Kidney (tissue), 13 donors: ENCODE measurements at regions not wholly inside any gene's neighbourhood (a gene's known extent, or its start where the extent isn't known, plus 50 kb on each side); places are given as distances from the start of the nearest gene placed in this dataset.
A peak's percentile ranks its signal among the peaks of the same experiment; 100 is the strongest.

Experiments used
- DNase-seq, 5 donors: peaks; one replicate each; pipeline ENCODE4 v3.0.0-alpha.2; 2013 to 2020
- FAIRE-seq: peaks from 2 replicates; lab custom pipeline; 2012; peaks lifted over from hg19 to GRCh38; lab: Jason Lieb, UNC
- H3K27ac ChIP-seq, 2 donors: one replicate each; pipeline ENCODE4 v1.7.0; 2013; ENCODE audit warnings: low read depth in 2 of 2, low read length in 2 of 2, inconsistent platforms in 1 of 2
- H3K27me3 ChIP-seq: one replicate; pipeline ENCODE4 v1.7.1; 2013; ENCODE audit warnings: low read length, inconsistent platforms; ENCODE audit not compliant: control insufficient read depth, insufficient read depth
- H3K36me3 ChIP-seq, 3 donors: one replicate each; pipeline versions ENCODE4 v1.7.0 to v1.7.1; 2013; ENCODE audit warnings: low read length in 3 of 3, control low read depth in 1 of 3, inconsistent platforms in 1 of 3; ENCODE audit not compliant: insufficient read depth in 3 of 3, control insufficient read depth in 2 of 3
- H3K4me1 ChIP-seq, 3 donors: one replicate each; pipeline versions ENCODE4 v1.7.0 to v1.7.1; 2013; ENCODE audit warnings: low read length in 3 of 3, inconsistent platforms in 1 of 3, low read depth in 1 of 3; ENCODE audit not compliant: control insufficient read depth in 2 of 3, insufficient read depth in 2 of 3
- H3K4me3 ChIP-seq, 3 donors: one replicate each; pipeline versions ENCODE4 v1.7.0 to v1.8.1; 2013; ENCODE audit warnings: low read length in 3 of 3, control low read depth in 1 of 3, inconsistent platforms in 1 of 3
- H3K9ac ChIP-seq, 3 donors: one replicate each; pipeline versions ENCODE4 v1.7.0 to v1.7.1; 2013; ENCODE audit warnings: low read length in 3 of 3, control low read depth in 1 of 3, inconsistent platforms in 1 of 3
- H3K9me3 ChIP-seq, 3 donors: one replicate each; pipeline versions ENCODE4 v1.7.0 to v1.7.1; 2013; ENCODE audit warnings: low read length in 3 of 3, control low read depth in 1 of 3, inconsistent platforms in 1 of 3; ENCODE audit not compliant: control insufficient read depth in 2 of 3, insufficient read depth in 1 of 3
- CTCF ChIP-seq: IDR thresholded peaks from 3 replicates; pipeline ENCODE4 v1.5.1; 2012; ENCODE audit warnings: mild to moderate bottlenecking, moderate library complexity, borderline replicate concordance; ENCODE audit not compliant: insufficient read depth; ENCODE audit errors: extremely low read depth
- intact Hi-C: fragments of 100-400 bp; cut with DNase I; formaldehyde crosslinking; loops from one replicate; pipeline ENCODE4 v1.11.1; 2022
- donor health status: control.
- donor health status: control.
- donor health status: control.
- donor health status: control.
- donor health status: control.
- donor health status: DM: yes; HTN: yes; CAD: no.
- donor health status: Normal renal cell carcinoma (clear cell type).

DNA sequence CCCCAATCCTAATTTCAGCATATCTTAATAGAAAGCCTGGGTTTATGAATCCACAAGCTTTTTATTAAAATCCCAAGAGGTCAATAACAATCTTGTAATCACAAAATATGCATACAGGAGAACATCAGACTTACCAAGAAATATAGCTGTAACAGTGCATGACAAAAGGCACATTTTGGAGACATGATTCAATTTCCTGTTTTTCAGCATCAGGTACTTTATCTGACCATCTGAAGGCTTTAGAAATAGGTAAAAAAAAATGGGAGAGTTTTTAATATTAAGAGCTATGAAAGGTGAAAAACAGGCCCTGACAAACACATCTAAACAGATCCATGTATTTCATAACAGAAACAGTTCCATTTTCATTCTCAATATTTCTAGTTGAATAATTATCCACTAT lies 89.9 kb upstream of the EFEMP1 start:
- no peaks in the 10 kb centered on the region for H3K27me3 ChIP-seq
- TF ChIP-seq CTCF = no peak
- peaks cover 2 to 5% (median 4%) of the 10 kb centered on the region in 3 donors for H3K4me1 ChIP-seq
- H3K36me3 ChIP-seq = no peaks in the 10 kb centered on the region
- DNase-seq (no peak), FAIRE-seq (no peak)
- H3K9me3 ChIP-seq = no peaks in the 10 kb centered on the region
- intact Hi-C loops = loop anchor here (10.0 kb wide), 1 partner anchor 289 kb away; no protein-coding TSS in a partner anchor
- H3K27ac ChIP-seq = no peak overlapping the region
- no peak overlapping the region for H3K4me3 ChIP-seq
- H3K9ac ChIP-seq = no peak overlapping the region

DNA sequence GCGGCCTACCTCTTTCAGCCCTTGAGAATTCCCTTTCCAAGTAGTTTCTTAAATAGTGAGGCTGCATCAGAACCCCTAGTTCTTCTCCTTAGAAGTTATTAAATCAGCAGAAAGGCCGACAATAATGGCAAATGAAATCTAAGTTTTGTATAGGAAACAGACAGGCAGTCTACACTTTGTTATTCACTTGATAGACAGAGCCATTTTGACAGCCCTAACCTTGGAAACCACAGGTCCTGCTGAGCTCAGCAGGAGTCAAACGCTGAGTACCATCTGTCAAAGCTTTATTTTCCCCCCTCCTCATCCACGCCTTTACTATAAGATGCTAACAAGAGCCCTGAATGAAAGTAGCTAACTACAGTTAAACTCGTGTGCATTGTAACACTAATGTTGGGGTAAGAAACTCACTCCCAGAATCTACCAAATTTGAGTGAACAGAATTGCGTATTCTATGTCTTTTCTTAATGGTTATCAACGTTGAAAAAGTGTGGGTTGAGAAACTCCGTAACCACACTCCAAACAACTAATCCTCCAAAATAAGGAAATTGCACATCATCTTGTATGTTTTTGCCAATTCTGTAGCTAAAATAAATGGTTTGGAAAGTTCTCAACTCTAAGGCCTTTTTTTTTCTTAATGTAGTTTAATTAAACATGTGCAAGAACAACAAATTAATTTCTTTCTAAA lies 90.6 kb upstream of the EFEMP1 start:
- H3K9ac ChIP-seq = no peak overlapping the region
- DNase-seq = no peak

DNA sequence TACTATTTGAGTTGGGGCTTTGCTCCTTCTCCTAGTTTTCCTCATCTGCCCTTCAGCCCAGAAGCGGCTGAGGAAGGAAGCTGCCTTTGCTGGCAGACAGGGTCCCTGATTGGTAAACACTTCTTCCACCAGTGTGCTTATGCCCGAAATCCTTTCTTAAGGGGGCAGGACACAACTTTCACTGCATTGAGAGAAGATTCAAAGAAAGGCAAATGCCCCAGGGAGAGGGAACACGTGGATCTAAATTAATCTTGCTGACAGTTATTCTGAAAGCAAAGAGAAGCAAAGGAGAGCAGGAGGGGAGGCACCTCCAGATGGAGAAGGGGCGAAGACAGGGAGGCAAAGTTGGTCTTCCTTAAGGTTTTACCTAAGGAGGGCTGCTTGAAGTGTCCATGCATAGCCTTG lies 92.1 kb upstream of the EFEMP1 start:
- Histone ChIP-seq H3K4me3 (peak overlapping the region in 2 of 3 donors; percentile 19 to 42), H3K9me3 (no peaks in the 10 kb centered on the region), H3K9ac (no peak overlapping the region), H3K36me3 (no peaks in the 10 kb centered on the region), H3K4me1 (no peaks in the 10 kb centered on the region), H3K27ac (no peak overlapping the region), H3K27me3 (no peaks in the 10 kb centered on the region)
- no peak for TF ChIP-seq CTCF
- intact Hi-C loops = loop anchor here (10.0 kb wide), 1 partner anchor 291 kb away; no protein-coding TSS in a partner anchor
- FAIRE-seq (no peak), DNase-seq (no peak)

More for the DNA sequence above, 90.6 kb upstream of the EFEMP1 start:
- Histone ChIP-seq H3K4me3 (no peak overlapping the region), H3K36me3 (no peaks in the 10 kb centered on the region), H3K27ac (no peak overlapping the region), H3K4me1 (peaks cover 0 to 4% (median 0%) of the 10 kb centered on the region in 3 donors), H3K27me3 (no peaks in the 10 kb centered on the region), H3K9me3 (no peaks in the 10 kb centered on the region)
- FAIRE-seq = no peak
- intact Hi-C loops = loop anchor here (10.0 kb wide), 1 partner anchor 289 kb away; no protein-coding TSS in a partner anchor
- TF ChIP-seq CTCF = no peak
